SK-N-SH treated with all-trans-retinoic acid at 6 μM for 48 hours (cell line): ENCODE measurements at regions not wholly inside any gene's neighbourhood (a gene's known extent, or its start where the extent isn't known, plus 50 kb on each side); places are given as distances from the start of the nearest gene placed in this dataset.

Source experiments
- CSRNP3 ChIP-seq: fragments of 250-450 bp; sonication (Bioruptor Pico); IDR thresholded peaks from 2 replicates; pipeline ENCODE4 v1.5.1; 2021; ENCODE audit warnings: mild to moderate bottlenecking, moderate library complexity
- RARB ChIP-seq: fragments of 250-450 bp; sonication (Bioruptor Pico); IDR thresholded peaks from 2 replicates; pipeline ENCODE4 v1.8.0; 2021; ENCODE audit warnings: mild to moderate bottlenecking, moderate library complexity
- SNAI2 ChIP-seq: fragments of 250-450 bp; sonication (Bioruptor Pico); IDR thresholded peaks from 2 replicates; pipeline ENCODE4 v1.5.0; 2020; ENCODE audit warnings: mild to moderate bottlenecking, moderate library complexity
- ZC3H10 ChIP-seq: fragments of 250-450 bp; sonication (Bioruptor Pico); IDR thresholded peaks from 2 replicates; pipeline ENCODE4 v1.5.1; 2021; ENCODE audit warnings: mild to moderate bottlenecking, moderate library complexity
- ZFP3 ChIP-seq: fragments of 250-450 bp; sonication (Bioruptor Pico); IDR thresholded peaks from 2 replicates; pipeline ENCODE4 v1.5.0; 2020; ENCODE audit warnings: mild to moderate bottlenecking, moderate library complexity
- ZFP30 ChIP-seq: fragments of 450-650 bp; formaldehyde crosslinking; IDR thresholded peaks from 2 replicates; pipeline ENCODE4 v1.5.0; 2022; ENCODE audit warnings: mild to moderate bottlenecking, moderate library complexity

- no peak for TF ChIP-seq CSRNP3 (CRISPR knock-in tag)
- TF ChIP-seq RARB (CRISPR knock-in tag): no peak
- TF ChIP-seq ZFP3 (CRISPR knock-in tag): no peak
- no peak for TF ChIP-seq ZFP30 (CRISPR knock-in tag)
- TF ChIP-seq SNAI2 (CRISPR knock-in tag): no peak
- TF ChIP-seq ZC3H10 (CRISPR knock-in tag): no peak
Measured at GRCh38 chr20:57835588-57836455, 126.0 kb upstream of the PMEPA1 start.
